Smooth muscle cell of the brain vasculature (primary cell): ENCODE measurements at regions not wholly inside any gene's neighbourhood (a gene's known extent, or its start where the extent isn't known, plus 50 kb on each side); places are given as distances from the start of the nearest gene placed in this dataset.
"Not testable (repeated sequence)": the region's sequence is repeated elsewhere in the genome, so short reads cannot be mapped to it uniquely, and the experiment has no call there.

Experiments
- DNase-seq: peaks from one replicate; pipeline ENCODE4 v3.0.0-alpha.2; 2012; ENCODE audit warnings: low read depth, low spot score

GRCh38 chr6:15110726-15111354 lies 135.0 kb upstream of the JARID2 start:
- no peak for DNase-seq

GRCh38 chr6:15111576-15111975 lies 134.3 kb upstream of the JARID2 start:
- not testable (repeated sequence) for DNase-seq

- no peak for DNase-seq
Measured at GRCh38 chr6:15113587-15113986, 132.3 kb upstream of the JARID2 start.

- DNase-seq: no peak
Measured at GRCh38 chr6:15114061-15114460, 131.8 kb upstream of the JARID2 start.

- DNase-seq: no peak
Measured at GRCh38 chr6:15116889-15117288, 129.0 kb upstream of the JARID2 start.

GRCh38 chr6:15121443-15121842 lies 124.4 kb upstream of the JARID2 start:
- DNase-seq: no peak

- no peak for DNase-seq
Measured at GRCh38 chr6:15121977-15122550, 123.8 kb upstream of the JARID2 start.

- no peak for DNase-seq
Measured at GRCh38 chr6:15129887-15130286, 116.0 kb upstream of the JARID2 start.

- no peak for DNase-seq
Measured at GRCh38 chr6:15131234-15131633, 114.6 kb upstream of the JARID2 start.

- DNase-seq: no peak
Measured at GRCh38 chr6:15131651-15132061, 114.2 kb upstream of the JARID2 start.

- DNase-seq: no peak
Measured at GRCh38 chr6:15132167-15132566, 113.7 kb upstream of the JARID2 start.

- no peak for DNase-seq
Measured at GRCh38 chr6:15132854-15133670, 112.8 kb upstream of the JARID2 start.

- no peak for DNase-seq
Measured at GRCh38 chr6:15137086-15137485, 108.8 kb upstream of the JARID2 start.

GRCh38 chr6:15143086-15143485 lies 102.8 kb upstream of the JARID2 start:
- DNase-seq: no peak

- DNase-seq: no peak
Measured at GRCh38 chr6:15143540-15143939, 102.3 kb upstream of the JARID2 start.

- no peak for DNase-seq
Measured at GRCh38 chr6:15145821-15146220, 100.0 kb upstream of the JARID2 start.

- DNase-seq: no peak
Measured at GRCh38 chr6:15147827-15148226, 98.0 kb upstream of the JARID2 start.

- peak; percentile 51 for DNase-seq
Measured at GRCh38 chr6:15148356-15148946, 97.4 kb upstream of the JARID2 start.

GRCh38 chr6:15150207-15150606 lies 95.7 kb upstream of the JARID2 start:
- no peak for DNase-seq

- DNase-seq: no peak
Measured at GRCh38 chr6:15152700-15153099, 93.2 kb upstream of the JARID2 start.

- DNase-seq: no peak
Measured at GRCh38 chr6:15153191-15153590, 92.7 kb upstream of the JARID2 start.

GRCh38 chr6:15157479-15157878 lies 88.4 kb upstream of the JARID2 start:
- DNase-seq: no peak
